Tibial nerve (tissue), 4 donors: ENCODE measurements at regions not wholly inside any gene's neighbourhood (a gene's known extent, or its start where the extent isn't known, plus 50 kb on each side); places are given as distances from the start of the nearest gene placed in this dataset.

Source experiments
- DNase-seq, 2 donors: peaks; one replicate each; pipeline ENCODE4 v3.0.0-alpha.2; 2019; ENCODE audit warnings: low spot score in 2 of 2
- H3K27ac ChIP-seq, 4 donors: fragments of 200-600 bp; sonication (generic) in 3 of 4; one replicate each; pipeline ENCODE4 v1.5.1; 2017 to 2019; ENCODE audit warnings: mild to moderate bottlenecking in 1 of 4
- H3K27me3 ChIP-seq, 2 donors: fragments of 200-600 bp; sonication (generic) in 1 of 2; one replicate each; pipeline versions ENCODE4 v1.5.1 to v1.6.0; 2017 to 2019
- H3K36me3 ChIP-seq, 3 donors: fragments of 200-600 bp; sonication (generic); one replicate each; pipeline ENCODE4 v1.5.1; 2018 to 2019
- H3K4me1 ChIP-seq, 4 donors: fragments of 200-600 bp; sonication (generic) in 3 of 4; one replicate each; pipeline ENCODE4 v1.5.1; 2017 to 2019
- H3K4me3 ChIP-seq, 4 donors: fragments of 200-600 bp; sonication (generic) in 3 of 4; one replicate each; pipeline ENCODE4 v1.5.1; 2017 to 2019; ENCODE audit warnings: mild to moderate bottlenecking in 1 of 4, moderate library complexity in 1 of 4
- H3K9me3 ChIP-seq, 4 donors: fragments of 200-600 bp; sonication (generic) in 3 of 4; one replicate each; pipeline ENCODE4 v1.5.1; 2017 to 2019
- EP300 ChIP-seq, 2 donors: sonication (generic); formaldehyde crosslinking; IDR thresholded peaks; one replicate each; pipeline ENCODE4 v1.6.1; 2017; ENCODE audit warnings: antibody characterized with exemption in 2 of 2, mild to moderate bottlenecking in 1 of 2
- POLR2A ChIP-seq, 2 donors: fragments of 450-650 bp; IDR thresholded peaks; one replicate each; pipeline ENCODE4 v1.6.1; 2017; ENCODE audit warnings: antibody characterized with exemption in 2 of 2, mild to moderate bottlenecking in 2 of 2, moderate library complexity in 2 of 2
- WGBS, 2 donors: methylation state at CpG; one replicate each; pipeline ENCODE4 v1.1.5; 2018; 5-methylcytosine and 5-hydroxymethylcytosine counted together
- TF ChIP-seq, protein P1 (sequence below), 5 experiments: fragments of 200-600 bp in 3 of 5; fragments of 450-650 bp in 2 of 5; sonication (generic) in 3 of 5; IDR thresholded peaks; one replicate each; pipeline ENCODE4 v1.5.1; 2016 to 2019; ENCODE audit warnings: antibody characterized with exemption in 5 of 5, mild to moderate bottlenecking in 3 of 5, moderate library complexity in 2 of 5

DNA sequence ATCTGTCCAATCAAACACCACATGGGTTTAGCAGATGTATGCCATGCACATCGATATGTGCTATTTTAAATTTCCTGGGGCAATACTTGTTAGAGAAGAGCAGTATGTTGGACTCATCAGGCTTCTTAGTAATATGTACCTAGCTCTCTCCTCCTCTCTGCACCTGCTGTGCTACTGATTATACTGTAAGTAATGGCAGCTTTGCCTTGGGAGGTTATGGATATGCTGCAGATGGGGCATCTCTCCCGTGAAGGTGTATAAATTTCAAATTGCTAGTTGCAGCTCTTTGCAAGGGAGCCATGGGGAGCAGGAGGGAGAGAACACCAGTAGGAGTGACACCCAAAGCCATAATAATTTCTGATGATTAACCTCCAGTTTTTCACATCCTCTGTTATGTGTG, 101.5 kb downstream of the SPATA31D1 start:
- H3K27ac ChIP-seq = no peak overlapping the region
- TF ChIP-seq POLR2A (IDR thresholded peaks at IDR 0.05) (no peak), EP300 (IDR thresholded peaks at IDR 0.05) (no peak)
- TF ChIP-seq, protein P1, sequence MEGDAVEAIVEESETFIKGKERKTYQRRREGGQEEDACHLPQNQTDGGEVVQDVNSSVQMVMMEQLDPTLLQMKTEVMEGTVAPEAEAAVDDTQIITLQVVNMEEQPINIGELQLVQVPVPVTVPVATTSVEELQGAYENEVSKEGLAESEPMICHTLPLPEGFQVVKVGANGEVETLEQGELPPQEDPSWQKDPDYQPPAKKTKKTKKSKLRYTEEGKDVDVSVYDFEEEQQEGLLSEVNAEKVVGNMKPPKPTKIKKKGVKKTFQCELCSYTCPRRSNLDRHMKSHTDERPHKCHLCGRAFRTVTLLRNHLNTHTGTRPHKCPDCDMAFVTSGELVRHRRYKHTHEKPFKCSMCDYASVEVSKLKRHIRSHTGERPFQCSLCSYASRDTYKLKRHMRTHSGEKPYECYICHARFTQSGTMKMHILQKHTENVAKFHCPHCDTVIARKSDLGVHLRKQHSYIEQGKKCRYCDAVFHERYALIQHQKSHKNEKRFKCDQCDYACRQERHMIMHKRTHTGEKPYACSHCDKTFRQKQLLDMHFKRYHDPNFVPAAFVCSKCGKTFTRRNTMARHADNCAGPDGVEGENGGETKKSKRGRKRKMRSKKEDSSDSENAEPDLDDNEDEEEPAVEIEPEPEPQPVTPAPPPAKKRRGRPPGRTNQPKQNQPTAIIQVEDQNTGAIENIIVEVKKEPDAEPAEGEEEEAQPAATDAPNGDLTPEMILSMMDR (IDR thresholded peaks at IDR 0.05) = no peak
- H3K4me1 ChIP-seq = no peaks in the 10 kb centered on the region
- no peak for DNase-seq
- H3K4me3 ChIP-seq = no peak overlapping the region
- H3K9me3 ChIP-seq = no peaks in the 10 kb centered on the region
- no peaks in the 10 kb centered on the region for H3K27me3 ChIP-seq
- no peaks in the 10 kb centered on the region for H3K36me3 ChIP-seq
- 86 to 89% methylated on average over 2 of the region's 2 CpGs for WGBS, 2 donors

DNA sequence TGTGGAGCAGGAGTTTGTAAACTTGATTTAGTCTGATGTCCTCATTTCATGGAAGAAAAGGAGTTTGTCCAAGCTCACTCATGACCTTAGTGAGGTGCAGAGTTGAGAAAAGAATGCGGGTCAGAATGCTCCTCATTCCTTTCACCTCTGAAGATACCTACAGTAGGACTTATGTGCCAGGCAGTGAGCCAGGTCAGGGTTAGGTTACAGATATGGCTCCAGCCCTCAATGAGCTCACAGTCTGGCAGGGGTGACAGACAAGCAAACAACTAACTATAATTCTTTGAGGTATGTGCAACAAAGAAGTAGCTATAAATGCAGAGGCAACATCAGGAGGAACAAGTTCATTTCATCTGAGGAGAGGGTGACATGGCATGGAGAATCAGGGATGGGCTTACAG, 102.5 kb downstream of the SPATA31D1 start:
- no peaks in the 10 kb centered on the region for H3K9me3 ChIP-seq
- no peak overlapping the region for H3K27ac ChIP-seq
- H3K4me3 ChIP-seq = no peak overlapping the region
- TF ChIP-seq POLR2A (IDR thresholded peaks at IDR 0.05) = no peak
- no peak for TF ChIP-seq EP300 (IDR thresholded peaks at IDR 0.05)
- TF ChIP-seq, protein P1 (IDR thresholded peaks at IDR 0.05) = no peak
- no peaks in the 10 kb centered on the region for H3K27me3 ChIP-seq
- WGBS, 2 donors = 85 to 91% methylated on average over 1 of the region's 1 CpG
- no peak for DNase-seq
- no peaks in the 10 kb centered on the region for H3K4me1 ChIP-seq
- H3K36me3 ChIP-seq = no peaks in the 10 kb centered on the region

DNA sequence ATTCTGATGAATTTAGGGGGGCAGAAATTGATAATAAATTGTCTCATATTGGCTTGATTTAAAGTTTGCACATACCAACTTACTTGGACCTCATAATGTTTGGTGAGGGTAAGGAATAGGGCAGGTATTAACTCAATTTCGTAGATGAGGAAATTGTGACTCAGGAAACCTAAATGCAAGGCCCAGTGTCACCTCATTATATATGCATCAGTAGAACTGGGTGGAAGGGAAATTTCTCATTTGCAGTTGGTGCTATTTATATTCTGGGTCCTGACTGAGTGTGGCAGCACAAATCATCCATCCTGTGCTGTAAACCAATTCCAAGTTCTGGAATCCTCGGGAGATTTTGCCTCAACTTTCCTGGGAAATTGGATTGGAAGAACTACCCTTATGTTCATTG, 103.0 kb downstream of the SPATA31D1 start:
- H3K27me3 ChIP-seq = no peaks in the 10 kb centered on the region
- no peaks in the 10 kb centered on the region for H3K36me3 ChIP-seq
- WGBS, 2 donors = 87 to 88% methylated on average over 2 of the region's 2 CpGs
- no peaks in the 10 kb centered on the region for H3K9me3 ChIP-seq
- H3K27ac ChIP-seq = no peak overlapping the region
- DNase-seq = no peak
- TF ChIP-seq, protein P1 (IDR thresholded peaks at IDR 0.05) = no peak
- TF ChIP-seq POLR2A (IDR thresholded peaks at IDR 0.05) (no peak), EP300 (IDR thresholded peaks at IDR 0.05) (no peak)
- no peaks in the 10 kb centered on the region for H3K4me1 ChIP-seq
- H3K4me3 ChIP-seq = no peak overlapping the region

DNA sequence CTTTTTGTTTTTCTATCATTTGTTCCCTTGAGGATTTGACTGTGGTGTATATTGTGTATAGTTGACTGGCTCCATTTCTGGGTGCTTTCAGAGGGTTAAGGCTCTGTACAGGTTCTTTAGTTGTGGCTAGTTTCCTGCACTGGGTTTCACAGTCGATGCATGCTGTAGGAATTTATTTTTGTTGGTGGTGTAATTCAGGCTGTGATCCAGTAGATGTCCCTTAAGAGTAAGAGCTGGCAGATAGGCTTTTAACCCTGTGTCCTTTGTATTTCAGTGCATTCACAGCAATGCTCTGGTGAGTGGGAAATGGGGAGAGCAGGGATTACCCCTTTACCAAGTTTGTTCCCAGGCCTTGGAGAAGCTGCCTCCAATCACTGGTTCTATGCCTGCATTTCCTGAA, 112.9 kb downstream of the SPATA31D1 start:
- Histone ChIP-seq H3K4me3 (no peak overlapping the region), H3K27me3 (no peaks in the 10 kb centered on the region), H3K9me3 (peaks cover 0 to 17% (median 0%) of the 10 kb centered on the region in 4 donors), H3K36me3 (no peaks in the 10 kb centered on the region), H3K4me1 (no peaks in the 10 kb centered on the region), H3K27ac (no peak overlapping the region)
- TF ChIP-seq, protein P1 (IDR thresholded peaks at IDR 0.05) = no peak
- TF ChIP-seq EP300 (IDR thresholded peaks at IDR 0.05) = no peak
- no peak for TF ChIP-seq POLR2A (IDR thresholded peaks at IDR 0.05)
- 71 to 86% methylated on average over 1 of the region's 1 CpG for WGBS, 2 donors
- no peak for DNase-seq

DNA sequence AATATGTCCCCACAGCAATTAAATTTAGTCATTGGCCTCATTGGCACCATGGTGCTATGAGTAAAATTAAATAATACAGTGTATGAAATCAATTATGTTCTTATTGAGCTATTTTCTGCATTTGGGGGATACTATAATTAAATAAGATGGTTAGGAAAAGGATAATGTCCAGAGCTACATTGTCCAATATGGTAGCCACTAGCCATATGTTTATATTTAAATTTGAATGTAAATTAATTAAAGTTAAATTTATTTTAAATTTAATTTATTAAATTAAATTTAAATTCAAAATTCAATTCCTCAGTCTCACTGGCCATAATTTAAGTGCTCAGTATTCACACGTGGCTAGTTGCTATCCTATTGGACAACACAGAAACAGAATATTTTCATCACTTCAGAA, 115.7 kb downstream of the SPATA31D1 start:
- Histone ChIP-seq H3K27me3 (no peaks in the 10 kb centered on the region), H3K4me1 (no peaks in the 10 kb centered on the region), H3K4me3 (no peak overlapping the region), H3K27ac (no peak overlapping the region), H3K36me3 (no peaks in the 10 kb centered on the region), H3K9me3 (peaks cover 0 to 9% (median 0%) of the 10 kb centered on the region in 4 donors)
- no peak for DNase-seq
- 88 to 94% methylated on average over 1 of the region's 1 CpG for WGBS, 2 donors
- TF ChIP-seq, protein P1 (IDR thresholded peaks at IDR 0.05) = no peak
- TF ChIP-seq POLR2A (IDR thresholded peaks at IDR 0.05) (no peak), EP300 (IDR thresholded peaks at IDR 0.05) (no peak)
